Chondrocyte (in vitro differentiated cells): ENCODE measurements at regions not wholly inside any gene's neighbourhood (a gene's known extent, or its start where the extent isn't known, plus 50 kb on each side); places are given as distances from the start of the nearest gene placed in this dataset.

ENCODE experiments used
- DNase-seq: peaks from one replicate; pipeline ENCODE4 v3.0.0; 2021; ENCODE audit warnings: mixed read lengths, low spot score
- H3K27ac Mint-ChIP-seq: one replicate; pipeline ENCODE4 v1.8.0; 2021; ENCODE audit warnings: mild to moderate bottlenecking, moderate library complexity, mixed read lengths; ENCODE audit not compliant: unreplicated experiment
- H3K27me3 Mint-ChIP-seq: 2 replicates; pipeline ENCODE4 v1.8.0; 2021; ENCODE audit warnings: low read depth, mixed read lengths
- H3K36me3 Mint-ChIP-seq: 2 replicates; pipeline ENCODE4 v1.8.0; 2021; ENCODE audit warnings: low read depth, mixed read lengths
- H3K4me1 Mint-ChIP-seq: 2 replicates; pipeline ENCODE4 v1.8.0; 2021; ENCODE audit warnings: low read depth, mild to moderate bottlenecking, mixed read lengths
- H3K4me3 Mint-ChIP-seq: one replicate; pipeline ENCODE4 v1.8.0; 2021; ENCODE audit warnings: mild to moderate bottlenecking, moderate library complexity, mixed read lengths; ENCODE audit not compliant: unreplicated experiment
- H3K9me3 Mint-ChIP-seq: 2 replicates; pipeline ENCODE4 v1.8.0; 2021; ENCODE audit warnings: low read depth, mixed read lengths
- CTCF ChIP-seq: fragments of 200-600 bp; sonication (generic); IDR thresholded peaks from 2 replicates; pipeline ENCODE4 v1.5.0; 2021; ENCODE audit warnings: antibody characterized with exemption, mild to moderate bottlenecking, moderate library complexity

DNA sequence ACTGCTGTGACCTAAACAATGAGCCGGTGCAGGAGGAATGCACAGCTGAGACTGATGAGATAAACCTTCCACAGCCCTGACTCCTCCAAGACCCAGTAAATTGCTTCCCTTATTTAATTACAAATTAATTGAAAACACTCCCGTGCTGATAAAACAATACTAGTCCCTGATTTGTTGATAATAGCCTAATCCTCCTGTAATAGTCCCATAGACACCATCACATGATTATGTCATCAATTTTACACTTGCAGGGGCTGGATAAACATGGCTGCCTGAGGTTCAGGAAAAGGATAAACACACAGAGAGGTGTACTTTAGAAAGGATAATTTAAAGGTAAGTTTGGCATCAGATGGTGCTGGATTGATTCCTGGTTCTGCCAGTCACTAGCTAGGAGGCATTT is 84.6 kb upstream of the SPAG17 start:
- no peak overlapping the region for H3K4me3 Mint-ChIP-seq
- DNase-seq = no peak
- no peaks in the 10 kb centered on the region for H3K36me3 Mint-ChIP-seq
- no peak overlapping the region for H3K27ac Mint-ChIP-seq
- H3K9me3 Mint-ChIP-seq = no peaks in the 10 kb centered on the region
- H3K4me1 Mint-ChIP-seq = no peaks in the 10 kb centered on the region
- H3K27me3 Mint-ChIP-seq = no peaks in the 10 kb centered on the region
- TF ChIP-seq CTCF = no peak

DNA sequence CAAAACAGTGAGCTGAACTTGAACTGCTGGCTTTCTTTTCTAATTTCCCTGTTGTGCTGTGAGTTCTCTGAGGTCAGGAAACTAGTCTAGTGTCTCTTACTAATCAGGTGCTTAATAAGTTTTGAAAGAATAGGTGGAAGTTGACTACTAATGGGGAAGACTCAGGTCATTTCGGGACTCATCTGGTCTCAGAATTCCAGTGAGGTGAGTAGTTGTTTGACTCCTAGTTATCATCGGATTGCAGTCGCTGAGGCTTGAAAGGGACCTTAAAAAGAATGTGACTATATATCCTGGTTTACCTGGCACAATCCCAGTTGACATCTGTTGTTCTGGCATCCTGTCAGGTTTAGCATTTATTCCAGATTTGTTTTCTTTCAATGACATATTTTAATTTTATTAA is 81.4 kb upstream of the SPAG17 start:
- H3K36me3 Mint-ChIP-seq = no peaks in the 10 kb centered on the region
- peaks cover 12% of the 10 kb centered on the region for H3K4me1 Mint-ChIP-seq
- no peak overlapping the region for H3K4me3 Mint-ChIP-seq
- no peak overlapping the region for H3K27ac Mint-ChIP-seq
- no peak for TF ChIP-seq CTCF
- no peak for DNase-seq
- H3K9me3 Mint-ChIP-seq = no peaks in the 10 kb centered on the region
- no peaks in the 10 kb centered on the region for H3K27me3 Mint-ChIP-seq

- Mint-ChIP-seq H3K4me3 (no peak overlapping the region), H3K27me3 (no peaks in the 10 kb centered on the region), H3K27ac (no peak overlapping the region), H3K4me1 (peaks cover 12% of the 10 kb centered on the region), H3K36me3 (no peaks in the 10 kb centered on the region), H3K9me3 (peaks cover 3% of the 10 kb centered on the region)
- no peak for DNase-seq
- TF ChIP-seq CTCF = no peak
Observed at GRCh38 chr1:118264343-118264742, 79.3 kb upstream of the SPAG17 start.

- TF ChIP-seq CTCF = no peak
- Mint-ChIP-seq H3K27ac (no peak overlapping the region), H3K4me1 (peaks cover 12% of the 10 kb centered on the region), H3K4me3 (no peak overlapping the region), H3K9me3 (peaks cover 3% of the 10 kb centered on the region), H3K36me3 (no peaks in the 10 kb centered on the region), H3K27me3 (no peaks in the 10 kb centered on the region)
- DNase-seq = no peak
Observed at GRCh38 chr1:118262865-118263264, 77.8 kb upstream of the SPAG17 start.

GRCh38 chr1:118258975-118259374 is 73.9 kb upstream of the SPAG17 start:
- DNase-seq = no peak
- Mint-ChIP-seq H3K36me3 (no peaks in the 10 kb centered on the region), H3K27me3 (no peaks in the 10 kb centered on the region), H3K9me3 (peaks cover 3% of the 10 kb centered on the region), H3K27ac (no peak overlapping the region), H3K4me1 (peaks cover 27% of the 10 kb centered on the region), H3K4me3 (no peak overlapping the region)
- TF ChIP-seq CTCF = no peak
